TTC549 (cell line): ENCODE measurements at regions not wholly inside any gene's neighbourhood (a gene's known extent, or its start where the extent isn't known, plus 50 kb on each side); places are given as distances from the start of the nearest gene placed in this dataset.

Experiments
- FAIRE-seq: peaks from 2 replicates; lab custom pipeline; 2012; peaks lifted over from hg19 to GRCh38; lab: Jason Lieb, UNC

DNA sequence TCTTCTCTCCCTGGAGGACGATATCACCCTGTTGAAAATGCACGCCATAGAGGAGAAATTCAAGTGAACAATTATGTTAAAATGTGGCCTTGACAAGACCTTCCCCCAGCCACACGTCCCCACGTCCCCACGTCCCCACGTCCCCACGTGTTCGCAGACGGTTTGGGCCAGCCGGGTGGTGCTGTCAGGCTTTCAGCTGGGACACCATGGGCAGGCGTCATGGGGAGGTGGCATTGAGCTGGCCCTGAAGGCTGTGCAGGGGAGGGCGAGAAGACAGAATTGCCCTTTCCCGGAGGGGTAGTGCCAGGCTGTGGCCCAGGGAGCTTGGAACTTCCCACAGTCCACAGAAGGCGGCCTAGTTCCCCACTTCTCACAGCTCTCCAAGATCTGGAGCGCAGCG lies 240.7 kb upstream of the RAB6C start:
- FAIRE-seq, result no peak

GRCh38 chr2:129740504-129740903 lies 239.0 kb upstream of the RAB6C start:
- no peak for FAIRE-seq

GRCh38 chr2:129741165-129741564 lies 238.3 kb upstream of the RAB6C start:
- FAIRE-seq, result no peak

- no peak for FAIRE-seq
These were observed 237.8 kb upstream of the RAB6C start for GRCh38 chr2:129741623-129742022.

DNA sequence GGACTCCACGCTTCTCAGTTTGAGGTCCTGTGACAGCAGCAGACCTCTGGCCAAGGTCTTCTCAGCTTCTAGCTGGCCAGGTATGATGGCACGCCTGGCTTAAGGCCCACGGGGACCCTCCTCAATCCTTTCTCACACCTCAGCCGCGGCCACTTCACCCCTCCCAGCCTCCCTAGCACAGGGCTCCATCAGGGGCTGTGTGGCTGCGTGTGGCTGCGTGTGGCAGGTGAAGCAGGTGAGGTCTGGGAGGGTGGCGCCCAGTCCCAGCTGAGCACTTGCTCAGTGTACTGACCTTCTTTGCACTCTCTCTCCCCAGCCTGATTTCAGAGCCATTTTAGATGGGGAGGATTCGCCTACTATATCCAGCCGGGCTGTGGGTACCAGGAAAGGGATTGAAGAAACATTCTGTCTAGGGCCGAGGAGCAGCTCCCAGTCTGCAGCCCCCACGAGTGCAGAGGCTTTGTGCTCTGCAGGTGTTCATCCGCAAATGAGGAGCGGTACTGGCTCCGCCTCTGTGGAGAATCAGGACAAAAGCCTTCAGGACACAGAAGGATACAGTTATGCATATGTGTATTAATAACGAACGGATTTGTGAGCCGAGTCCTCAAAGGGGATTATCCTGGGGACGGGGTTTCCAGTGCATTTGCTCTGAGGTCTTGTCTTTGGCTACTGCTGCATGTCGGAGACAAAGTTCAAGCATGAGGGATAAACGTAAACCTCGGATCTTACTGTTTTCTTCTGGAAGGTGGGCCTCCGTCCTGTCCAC lies 236.9 kb upstream of the RAB6C start:
- no peak for FAIRE-seq

DNA sequence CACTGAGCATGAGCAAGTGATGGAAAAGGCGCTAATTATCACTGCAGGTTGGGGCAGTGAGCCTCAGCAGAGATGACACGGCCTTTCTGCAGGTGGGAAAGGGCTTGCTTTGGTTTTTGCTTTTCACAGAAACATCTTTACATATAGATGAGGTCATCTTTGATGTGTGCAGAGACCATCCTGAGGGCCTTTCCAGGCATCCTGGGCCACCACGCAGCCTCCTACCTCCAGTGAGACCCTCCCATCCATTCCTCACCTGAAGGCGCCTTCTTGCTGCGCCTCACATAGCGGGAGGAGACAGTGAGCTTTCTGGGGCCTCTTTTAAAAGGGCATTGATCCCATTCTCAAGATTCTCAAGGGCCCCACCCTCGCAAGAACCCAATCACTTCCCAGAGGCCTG lies 235.3 kb upstream of the RAB6C start:
- FAIRE-seq, result no peak

GRCh38 chr2:129744649-129745048 lies 234.8 kb upstream of the RAB6C start:
- FAIRE-seq, result no peak

- FAIRE-seq, result no peak
These were observed 231.9 kb upstream of the RAB6C start for GRCh38 chr2:129747500-129748125.

DNA sequence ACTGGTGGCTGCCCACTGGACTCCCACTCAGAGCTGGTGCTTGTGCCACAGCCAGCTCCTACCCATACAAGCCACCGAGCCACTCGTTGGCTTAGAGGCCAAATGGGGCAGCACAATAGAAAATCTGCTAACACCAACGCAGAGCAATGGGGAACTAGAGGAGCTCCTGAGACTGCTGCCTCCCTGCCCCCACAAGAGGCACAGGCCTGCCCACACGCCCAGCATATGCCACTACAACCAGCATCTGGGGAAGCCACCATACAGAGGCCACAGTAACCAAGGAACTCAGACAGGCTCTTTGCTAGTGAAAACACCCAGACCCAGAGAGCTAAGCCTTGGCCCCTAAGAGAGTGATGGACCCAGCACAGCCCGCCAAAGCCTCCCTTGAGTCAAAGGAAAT lies 231.2 kb upstream of the RAB6C start:
- no peak for FAIRE-seq

DNA sequence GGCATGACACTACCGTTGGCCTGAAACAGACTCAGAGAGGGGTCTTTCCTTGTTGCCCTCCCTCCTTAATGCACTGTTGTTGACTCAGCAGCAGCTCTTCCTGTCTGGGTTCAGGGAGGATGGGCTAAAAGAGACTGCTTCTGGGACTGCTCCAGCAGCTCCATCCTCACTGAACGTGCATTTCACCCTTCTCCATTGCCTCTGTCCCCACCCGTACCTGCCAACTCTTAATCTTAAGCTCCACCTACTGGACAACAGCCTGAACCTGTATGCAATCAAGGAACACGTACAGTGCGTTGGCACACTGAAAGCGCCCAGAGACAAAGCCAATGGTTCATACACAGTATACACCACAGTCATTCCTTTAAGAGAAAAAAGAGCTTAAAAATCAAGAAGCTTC lies 230.8 kb upstream of the RAB6C start:
- FAIRE-seq, result no peak

DNA sequence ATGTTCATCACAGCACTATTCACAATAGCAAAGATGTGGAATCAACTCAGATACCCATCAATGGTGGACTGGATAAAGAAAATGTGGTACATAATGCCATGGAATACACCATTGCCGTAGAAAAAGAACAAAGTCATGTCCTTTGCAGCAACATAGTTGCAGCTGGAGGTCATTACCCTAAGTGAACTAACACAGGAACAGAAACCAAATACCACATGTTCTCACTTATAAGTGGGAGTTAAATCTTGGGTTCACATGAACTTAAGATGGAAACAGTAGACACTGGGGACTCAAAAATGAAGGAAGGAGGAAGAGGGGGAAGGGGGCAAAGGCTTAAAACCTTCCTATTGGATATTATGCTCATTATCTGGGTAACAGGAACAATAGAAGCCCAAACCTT lies 228.1 kb upstream of the RAB6C start:
- FAIRE-seq, result no peak

- no peak for FAIRE-seq
These were observed 227.3 kb upstream of the RAB6C start for GRCh38 chr2:129752176-129752575.

DNA sequence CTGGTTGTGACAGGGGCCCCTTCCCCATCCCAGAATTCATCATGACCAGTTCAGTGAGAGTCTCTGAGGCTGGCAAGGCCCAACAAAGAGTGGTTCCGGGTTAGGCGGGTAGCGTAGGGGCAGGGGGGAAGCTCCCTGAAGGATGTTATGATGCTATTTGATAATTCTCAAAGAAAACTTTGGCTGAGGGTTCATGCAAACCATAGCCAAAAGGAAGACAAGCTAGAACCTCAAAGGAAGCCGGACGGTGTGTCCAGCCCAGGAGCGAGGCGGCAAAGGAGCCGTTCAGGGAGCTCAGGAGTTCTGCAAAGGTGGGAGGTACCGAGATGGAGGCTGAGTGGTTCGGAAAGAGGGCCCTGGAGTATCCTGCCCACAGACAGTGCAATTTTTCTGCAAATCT lies 226.8 kb upstream of the RAB6C start:
- FAIRE-seq, result no peak

- no peak for FAIRE-seq
These were observed 226.2 kb upstream of the RAB6C start for GRCh38 chr2:129753261-129753660.

DNA sequence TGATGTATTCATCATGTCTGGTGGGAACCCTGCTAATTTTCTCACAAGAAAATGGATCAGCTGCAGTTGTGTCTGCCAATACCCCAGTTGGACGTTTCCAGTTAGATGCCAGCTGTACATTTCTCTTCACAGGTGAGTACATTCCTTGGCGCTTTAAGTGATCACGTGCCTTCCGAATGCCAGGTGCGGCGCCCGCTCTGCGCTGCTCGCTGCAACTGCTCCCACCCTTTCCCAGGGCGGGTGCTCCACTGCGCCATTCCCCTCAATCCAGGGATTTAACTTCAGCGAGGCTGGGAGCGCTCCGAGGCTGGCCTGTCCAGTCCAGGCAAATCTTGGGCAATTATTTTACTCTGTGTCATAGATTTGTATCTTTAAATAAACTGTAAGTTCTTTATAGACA lies 225.0 kb upstream of the RAB6C start:
- no peak for FAIRE-seq

GRCh38 chr2:129754831-129755230 lies 224.6 kb upstream of the RAB6C start:
- no peak for FAIRE-seq

DNA sequence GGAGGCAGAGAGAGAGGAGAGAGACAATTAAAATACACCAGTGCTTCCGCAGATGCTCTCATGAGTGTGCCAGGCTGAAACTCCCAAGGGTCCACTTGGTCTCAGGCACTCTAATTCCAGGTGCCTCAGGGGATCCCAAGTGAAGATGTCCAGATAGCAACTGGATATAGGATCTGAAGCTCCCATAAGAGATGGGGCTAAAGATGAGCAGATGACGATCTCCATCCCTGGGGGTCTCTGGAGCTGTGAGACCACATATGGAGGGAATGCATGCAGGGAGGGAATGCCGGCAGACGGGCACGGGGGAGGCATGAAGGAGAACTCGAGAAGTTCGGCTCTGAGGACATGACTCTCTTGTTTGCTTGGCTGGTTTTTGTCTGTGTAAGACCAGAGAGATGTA lies 223.7 kb upstream of the RAB6C start:
- no peak for FAIRE-seq

GRCh38 chr2:129756276-129756675 lies 223.2 kb upstream of the RAB6C start:
- no peak for FAIRE-seq

- no peak for FAIRE-seq
These were observed 222.0 kb upstream of the RAB6C start for GRCh38 chr2:129757366-129757914.

GRCh38 chr2:129757915-129758783 lies 221.3 kb upstream of the RAB6C start:
- no peak for FAIRE-seq

DNA sequence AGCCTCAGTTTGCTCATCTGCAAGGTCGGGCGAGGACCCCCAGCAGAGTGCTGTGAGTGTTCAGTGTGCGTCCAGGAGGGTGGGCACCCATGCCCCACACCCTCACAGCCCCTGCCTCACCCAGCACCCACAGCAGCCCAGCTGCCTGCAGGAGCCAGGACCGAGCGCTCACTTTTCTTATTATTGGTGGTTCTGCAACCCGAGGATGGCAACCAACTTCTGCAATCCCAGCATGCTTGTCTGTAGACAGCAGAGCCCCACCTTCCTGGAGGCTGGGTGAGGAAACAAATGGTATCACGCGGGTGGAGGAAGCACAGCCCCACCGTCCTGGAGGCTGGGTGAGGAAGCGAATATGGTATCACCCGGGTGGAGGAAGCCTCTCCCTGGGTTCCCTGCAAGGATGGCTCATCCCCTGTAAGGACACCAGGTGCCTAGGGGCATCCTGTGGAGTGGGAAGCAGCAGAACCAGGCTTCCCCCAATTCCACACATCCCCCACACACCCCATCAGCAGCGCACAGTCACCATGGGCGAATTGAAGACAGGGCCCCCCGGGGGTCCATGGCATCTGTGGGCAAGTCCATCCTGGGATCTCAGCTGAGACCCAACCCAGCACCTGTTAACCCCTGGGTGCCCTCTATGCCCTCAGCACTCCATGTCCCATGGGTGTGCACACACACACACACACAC lies 220.5 kb upstream of the RAB6C start:
- FAIRE-seq, result no peak

- no peak for FAIRE-seq
These were observed 219.9 kb upstream of the RAB6C start for GRCh38 chr2:129759472-129760010.
